Stimulated activated CD4-positive, alpha-beta T cell treated with anti-CD3 and anti-CD28 coated beads, TNF-alpha, amount 100 ng/mL, for 24 hours (primary cell): ENCODE measurements at regions not wholly inside any gene's neighbourhood (a gene's known extent, or its start where the extent isn't known, plus 50 kb on each side); places are given as distances from the start of the nearest gene placed in this dataset.

Source experiments
- DNase-seq, 3 experiments: peaks; one replicate each; pipeline ENCODE4 v3.0.0-alpha.2; 2020; ENCODE audit warnings: low read depth in 3 of 3

- DNase-seq = no peak
These were observed 159.6 kb downstream of the HAPSTR1 start for GRCh38 chr16:9251026-9251425.

GRCh38 chr16:9254863-9255262 is 163.4 kb downstream of the HAPSTR1 start:
- no peak for DNase-seq

GRCh38 chr16:9256196-9256595 is 164.8 kb downstream of the HAPSTR1 start:
- peak in 1 of 3 experiments; percentile 37 for DNase-seq

GRCh38 chr16:9257843-9258242 is 166.4 kb downstream of the HAPSTR1 start:
- DNase-seq = no peak

GRCh38 chr16:9258423-9259051 is 167.1 kb downstream of the HAPSTR1 start:
- DNase-seq = peak in 1 of 3 experiments; percentile 20

GRCh38 chr16:9259914-9260608 is 168.6 kb downstream of the HAPSTR1 start:
- DNase-seq = no peak

- no peak for DNase-seq
These were observed 169.2 kb downstream of the HAPSTR1 start for GRCh38 chr16:9260666-9261065.

GRCh38 chr16:9261376-9261775 is 169.9 kb downstream of the HAPSTR1 start:
- DNase-seq = no peak

- DNase-seq = no peak
These were observed 171.7 kb downstream of the HAPSTR1 start for GRCh38 chr16:9262941-9263715.

- DNase-seq = no peak
These were observed 172.6 kb downstream of the HAPSTR1 start for GRCh38 chr16:9264067-9264466.

GRCh38 chr16:9268446-9268845 is 177.0 kb downstream of the HAPSTR1 start:
- no peak for DNase-seq

- no peak for DNase-seq
These were observed 179.0 kb downstream of the HAPSTR1 start for GRCh38 chr16:9270424-9270823.

GRCh38 chr16:9270941-9271340 is 179.5 kb downstream of the HAPSTR1 start:
- no peak for DNase-seq

- no peak for DNase-seq
These were observed 180.4 kb downstream of the HAPSTR1 start for GRCh38 chr16:9271841-9272240.

GRCh38 chr16:9275377-9275776 is 183.9 kb downstream of the HAPSTR1 start:
- no peak for DNase-seq

GRCh38 chr16:9275816-9276354 is 184.4 kb downstream of the HAPSTR1 start:
- DNase-seq = no peak

GRCh38 chr16:9279291-9280068 is 188.0 kb downstream of the HAPSTR1 start:
- no peak for DNase-seq

GRCh38 chr16:9280069-9280466 is 188.6 kb downstream of the HAPSTR1 start:
- DNase-seq = no peak

GRCh38 chr16:9286930-9287329 is 195.5 kb downstream of the HAPSTR1 start:
- no peak for DNase-seq

- no peak for DNase-seq
These were observed 204.8 kb downstream of the HAPSTR1 start for GRCh38 chr16:9296271-9296590.

- no peak for DNase-seq
These were observed 206.1 kb downstream of the HAPSTR1 start for GRCh38 chr16:9297437-9298113.
